ENCODE measurements at regions not wholly inside any gene's neighbourhood (a gene's known extent, or its start where the extent isn't known, plus 50 kb on each side); places are given as distances from the start of the nearest gene placed in this dataset.

DNA sequence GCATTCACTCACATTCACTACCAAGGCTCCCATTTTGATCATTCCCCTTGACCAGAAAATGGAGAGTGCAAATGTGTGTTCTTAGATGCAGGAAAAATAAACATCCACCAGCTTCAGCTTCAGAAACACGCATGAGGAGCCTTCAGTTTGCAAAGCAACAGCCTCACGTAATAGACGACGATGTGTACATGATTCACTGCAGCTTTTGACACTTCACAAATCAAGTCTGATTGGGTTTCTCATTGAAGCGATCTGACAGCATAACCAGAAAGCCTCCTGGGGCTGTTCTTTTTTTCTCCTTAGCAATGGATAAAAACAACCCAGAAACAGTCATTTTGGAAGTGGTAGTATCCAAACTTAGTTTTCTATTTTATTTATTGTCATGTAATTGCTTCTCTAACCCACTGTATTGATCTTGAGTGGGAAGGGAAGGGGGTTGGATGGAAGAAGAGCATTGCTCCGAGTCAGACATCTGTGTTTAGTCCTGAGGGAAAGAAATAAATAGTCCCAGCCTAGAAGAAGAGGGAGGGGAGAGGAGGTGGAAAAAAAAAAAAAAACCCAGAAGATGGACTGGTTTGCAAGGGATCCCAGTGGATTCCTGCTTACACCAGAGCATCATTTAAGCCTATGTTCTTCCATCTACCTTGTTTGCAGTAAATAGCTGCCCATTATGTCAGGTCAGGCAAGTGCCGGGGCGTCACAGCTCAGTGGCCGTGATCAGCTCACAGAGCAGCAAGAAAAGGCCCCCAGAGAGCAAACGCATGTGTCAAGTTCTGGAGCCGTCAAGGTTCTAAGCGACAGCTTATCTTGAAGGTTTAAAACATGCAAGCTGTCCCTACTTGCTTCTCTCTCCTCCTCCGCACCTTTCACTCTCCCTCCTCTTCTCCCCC, 190.2 kb upstream of the SNX2 start:
- in situ Hi-C loops (cut with HindIII; ENCODE audit: low pct_ligation_motif_present, low sequenced_read_pairs): no loop called here
- H3K4me3 ChIP-seq (ENCODE audit: low read depth, low read length): no peak overlapping the region
- TF ChIP-seq, protein P1, sequence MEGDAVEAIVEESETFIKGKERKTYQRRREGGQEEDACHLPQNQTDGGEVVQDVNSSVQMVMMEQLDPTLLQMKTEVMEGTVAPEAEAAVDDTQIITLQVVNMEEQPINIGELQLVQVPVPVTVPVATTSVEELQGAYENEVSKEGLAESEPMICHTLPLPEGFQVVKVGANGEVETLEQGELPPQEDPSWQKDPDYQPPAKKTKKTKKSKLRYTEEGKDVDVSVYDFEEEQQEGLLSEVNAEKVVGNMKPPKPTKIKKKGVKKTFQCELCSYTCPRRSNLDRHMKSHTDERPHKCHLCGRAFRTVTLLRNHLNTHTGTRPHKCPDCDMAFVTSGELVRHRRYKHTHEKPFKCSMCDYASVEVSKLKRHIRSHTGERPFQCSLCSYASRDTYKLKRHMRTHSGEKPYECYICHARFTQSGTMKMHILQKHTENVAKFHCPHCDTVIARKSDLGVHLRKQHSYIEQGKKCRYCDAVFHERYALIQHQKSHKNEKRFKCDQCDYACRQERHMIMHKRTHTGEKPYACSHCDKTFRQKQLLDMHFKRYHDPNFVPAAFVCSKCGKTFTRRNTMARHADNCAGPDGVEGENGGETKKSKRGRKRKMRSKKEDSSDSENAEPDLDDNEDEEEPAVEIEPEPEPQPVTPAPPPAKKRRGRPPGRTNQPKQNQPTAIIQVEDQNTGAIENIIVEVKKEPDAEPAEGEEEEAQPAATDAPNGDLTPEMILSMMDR (IDR thresholded peaks at IDR 0.05; ENCODE audit: low read depth, low read length, missing control alignments): no peak
- no peaks in the 10 kb centered on the region for H3K27me3 ChIP-seq (replicated peaks)
- no peaks in the 10 kb centered on the region for H3K36me3 ChIP-seq (replicated peaks)
- DNase-seq: no peak
- no peak overlapping the region for H3K27ac ChIP-seq

DNA sequence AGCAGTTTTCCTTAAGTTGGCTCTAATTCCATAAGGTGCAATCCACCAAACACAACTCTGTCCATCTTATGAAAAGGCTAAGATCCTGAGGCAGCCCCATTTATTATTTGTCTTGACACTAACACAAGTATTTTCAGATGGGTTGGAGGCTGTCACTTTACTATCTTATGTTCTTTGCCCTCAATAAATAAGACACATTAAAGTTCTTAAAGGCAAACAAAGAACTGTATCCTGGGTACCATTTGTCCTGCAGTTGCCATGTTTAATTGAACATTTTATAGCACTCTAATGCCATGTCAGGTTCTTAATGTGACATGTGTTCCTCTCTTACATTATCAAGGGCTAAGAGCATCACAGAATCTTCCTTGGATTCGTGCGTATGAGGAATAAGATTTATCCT, 189.5 kb upstream of the SNX2 start:
- no peak overlapping the region for H3K27ac ChIP-seq
- H3K36me3 ChIP-seq (replicated peaks): no peaks in the 10 kb centered on the region
- no peak overlapping the region for H3K4me3 ChIP-seq (ENCODE audit: low read depth, low read length)
- TF ChIP-seq, protein P1 (IDR thresholded peaks at IDR 0.05; ENCODE audit: low read depth, low read length, missing control alignments): no peak
- in situ Hi-C loops (cut with HindIII; ENCODE audit: low pct_ligation_motif_present, low sequenced_read_pairs): no loop called here
- H3K27me3 ChIP-seq (replicated peaks): no peaks in the 10 kb centered on the region
- DNase-seq: no peak

DNA sequence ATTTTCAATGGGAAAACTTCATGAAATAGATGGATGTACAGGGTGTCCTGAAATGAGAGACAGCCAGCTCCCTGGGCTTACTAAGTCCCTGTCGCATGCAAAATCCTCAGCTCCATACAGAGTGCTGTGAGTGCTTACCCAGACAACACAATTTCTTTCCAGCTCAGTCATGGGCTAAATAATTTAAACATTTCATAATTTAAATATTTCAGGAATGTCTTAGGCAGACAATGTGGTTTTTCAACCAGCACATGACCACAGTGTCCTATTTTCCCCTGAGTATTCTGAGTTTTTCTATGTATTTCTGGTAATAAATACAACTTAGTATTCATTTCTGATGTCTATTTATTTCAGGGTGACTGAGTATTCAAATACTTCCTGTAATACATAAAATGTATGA, 188.5 kb upstream of the SNX2 start:
- no peaks in the 10 kb centered on the region for H3K36me3 ChIP-seq (replicated peaks)
- peak overlapping the region; percentile 67 for H3K27ac ChIP-seq
- no peaks in the 10 kb centered on the region for H3K27me3 ChIP-seq (replicated peaks)
- peak; percentile 64 for DNase-seq
- TF ChIP-seq, protein P1 (IDR thresholded peaks at IDR 0.05; ENCODE audit: low read depth, low read length, missing control alignments): no peak
- H3K4me3 ChIP-seq (ENCODE audit: low read depth, low read length): no peak overlapping the region
- in situ Hi-C loops (cut with HindIII; ENCODE audit: low pct_ligation_motif_present, low sequenced_read_pairs): no loop called here

DNA sequence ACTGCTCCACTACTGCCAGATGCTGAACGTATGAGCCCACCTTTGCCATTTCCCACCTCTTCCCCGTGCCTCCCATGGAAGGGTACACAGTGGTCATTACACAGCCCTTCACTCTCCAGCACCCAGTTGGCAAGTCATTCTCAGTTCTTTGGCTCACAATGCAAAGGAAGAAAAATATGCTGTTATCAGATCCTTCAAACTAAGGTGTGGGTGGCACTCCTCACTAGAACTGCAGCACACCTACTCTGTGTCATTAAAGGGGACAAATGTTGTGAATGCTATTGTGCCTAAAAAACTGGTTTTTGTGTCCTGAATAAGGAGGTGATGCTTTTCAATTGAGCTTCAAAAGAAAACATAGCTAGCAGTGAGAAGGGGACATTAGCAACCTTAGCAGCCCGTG, 183.1 kb upstream of the SNX2 start:
- Histone ChIP-seq H3K36me3 (replicated peaks) (no peaks in the 10 kb centered on the region), H3K4me3 (ENCODE audit: low read depth, low read length) (no peak overlapping the region), H3K27ac (no peak overlapping the region), H3K27me3 (replicated peaks) (no peaks in the 10 kb centered on the region)
- TF ChIP-seq, protein P1 (IDR thresholded peaks at IDR 0.05; ENCODE audit: low read depth, low read length, missing control alignments): no peak
- in situ Hi-C loops (cut with HindIII; ENCODE audit: low pct_ligation_motif_present, low sequenced_read_pairs): no loop called here
- no peak for DNase-seq

DNA sequence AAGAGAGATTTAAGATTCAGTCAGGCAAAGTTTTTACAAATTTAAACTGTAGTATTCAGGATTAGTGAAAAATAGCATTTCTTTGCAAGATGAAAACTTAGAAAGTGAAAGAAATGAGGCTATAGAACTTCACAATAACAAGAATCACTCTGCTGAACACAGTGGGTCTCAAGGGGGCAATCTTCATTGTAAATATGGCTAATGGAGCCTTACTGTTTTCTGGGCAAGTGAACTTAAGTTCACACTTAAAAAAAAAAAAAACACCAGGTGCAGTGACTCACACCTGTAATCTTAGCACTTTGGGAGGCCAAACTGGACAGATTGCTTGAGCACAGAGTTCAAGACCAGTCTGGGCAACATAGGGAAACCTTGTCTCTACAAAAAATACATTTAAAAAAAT, 175.9 kb upstream of the SNX2 start:
- DNase-seq: no peak
- H3K36me3 ChIP-seq (replicated peaks): no peaks in the 10 kb centered on the region
- no peak overlapping the region for H3K27ac ChIP-seq
- no peak overlapping the region for H3K4me3 ChIP-seq (ENCODE audit: low read depth, low read length)
- no peaks in the 10 kb centered on the region for H3K27me3 ChIP-seq (replicated peaks)
- TF ChIP-seq, protein P1 (IDR thresholded peaks at IDR 0.05; ENCODE audit: low read depth, low read length, missing control alignments): no peak
- in situ Hi-C loops (cut with HindIII; ENCODE audit: low pct_ligation_motif_present, low sequenced_read_pairs): no loop called here

DNA sequence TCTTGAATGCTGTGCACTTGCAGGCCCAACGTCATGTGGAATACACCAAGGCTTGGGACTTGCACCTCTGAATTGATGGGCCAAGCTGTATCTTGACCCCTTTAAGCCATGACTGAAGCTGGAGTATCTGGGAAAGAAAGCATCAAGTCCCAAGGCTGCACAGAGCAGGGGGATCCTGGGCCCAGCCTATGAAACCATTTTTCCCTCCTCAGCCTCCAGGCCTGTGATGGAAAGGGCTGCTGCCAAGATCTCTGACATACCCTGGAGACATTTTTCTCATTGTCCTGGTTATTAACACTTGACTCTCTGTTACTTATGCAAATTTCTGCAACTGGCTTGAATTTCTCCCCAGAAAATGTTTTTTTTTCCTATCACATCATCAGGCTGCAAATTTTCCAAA, 174.0 kb upstream of the SNX2 start:
- DNase-seq: no peak
- Histone ChIP-seq H3K27me3 (replicated peaks) (no peaks in the 10 kb centered on the region), H3K27ac (no peak overlapping the region), H3K36me3 (replicated peaks) (no peaks in the 10 kb centered on the region), H3K4me3 (ENCODE audit: low read depth, low read length) (no peak overlapping the region)
- in situ Hi-C loops (cut with HindIII; ENCODE audit: low pct_ligation_motif_present, low sequenced_read_pairs): no loop called here
- TF ChIP-seq, protein P1 (IDR thresholded peaks at IDR 0.05; ENCODE audit: low read depth, low read length, missing control alignments): no peak

Data from brain microvascular endothelial cell (primary cell).